H1 (cell line): ENCODE measurements at regions not wholly inside any gene's neighbourhood (a gene's known extent, or its start where the extent isn't known, plus 50 kb on each side); places are given as distances from the start of the nearest gene placed in this dataset.

Source experiments
- CTCF ChIA-PET: fragments of 300-600 bp; sonication (Branson Sonifier 250); formaldehyde crosslinking; loops from one replicate; lab custom pipeline; 2021; ENCODE audit not compliant: partially characterized antibody; lab: Charles Lee
- POLR2A ChIA-PET: fragments of 300-600 bp; sonication (Branson Sonifier 250); formaldehyde crosslinking; loops from one replicate; lab custom pipeline; 2021; ENCODE audit warnings: inconsistent platforms; ENCODE audit not compliant: partially characterized antibody; lab: Charles Lee
- DNase-seq, 2 experiments: peaks; one replicate each; pipeline versions ENCODE4 v3.0.0 to v3.0.0-alpha.2; 2010 to 2022; ENCODE audit warnings: low spot score in 2 of 2, low read depth in 1 of 2, mixed read lengths in 1 of 2
- FAIRE-seq: peaks from 2 replicates; lab custom pipeline; 2011; peaks lifted over from hg19 to GRCh38; lab: Jason Lieb, UNC
- H2AFZ ChIP-seq: 2 replicates; pipeline ENCODE4 v1.8.1; 2012; ENCODE audit warnings: low read length, inconsistent platforms
- H2AK5ac ChIP-seq: 2 replicates; pipeline ENCODE4 v1.6.1; 2013; ENCODE audit warnings: low read depth, low read length
- H2BK120ac ChIP-seq: replicated peaks from 2 replicates; pipeline ENCODE3; 2013; ENCODE audit warnings: low read depth, low read length, inconsistent platforms
- H2BK12ac ChIP-seq: 2 replicates; pipeline ENCODE4 v1.6.1; 2013; ENCODE audit warnings: low read depth, low read length
- H2BK15ac ChIP-seq: 2 replicates; pipeline ENCODE4 v1.6.1; 2013; ENCODE audit warnings: low read length
- H2BK20ac ChIP-seq: 2 replicates; pipeline ENCODE4 v1.6.1; 2013; ENCODE audit warnings: low read length
- H2BK5ac ChIP-seq: 2 replicates; pipeline ENCODE4 v1.6.1; 2013; ENCODE audit warnings: low read depth, low read length
- H3K14ac ChIP-seq: 2 replicates; pipeline ENCODE4 v1.6.1; 2013; ENCODE audit warnings: inconsistent platforms; ENCODE audit not compliant: insufficient read length
- H3K18ac ChIP-seq: 2 replicates; pipeline ENCODE4 v1.6.1; 2013; ENCODE audit warnings: low read length; ENCODE audit errors: extremely low read depth
- H3K23ac ChIP-seq: 2 replicates; pipeline ENCODE4 v1.6.1; 2013; ENCODE audit warnings: inconsistent platforms; ENCODE audit not compliant: insufficient read length
- H3K23me2 ChIP-seq: 2 replicates; pipeline ENCODE4 v1.6.1; 2013; ENCODE audit warnings: low read depth, low read length
- H3K27ac ChIP-seq: 2 replicates; pipeline ENCODE4 v1.6.1; 2011; ENCODE audit warnings: low read depth, low read length, inconsistent platforms
- H3K27me3 ChIP-seq, 4 experiments: replicated peaks in 1 of 4; 1 replicate in 1 of 4; 2 replicates in 3 of 4; pipeline versions ENCODE4 v1.6.1 to v1.8.1; 2011 to 2013; ENCODE audit warnings: low read length in 3 of 4, mild to moderate bottlenecking in 3 of 4, inconsistent platforms in 2 of 4, mixed read lengths in 2 of 4, moderate library complexity in 1 of 4; ENCODE audit not compliant: control insufficient read depth in 3 of 4, insufficient read depth in 3 of 4; ENCODE audit errors: extremely low read depth in 1 of 4
- H3K36me3 ChIP-seq, 4 experiments: 2 replicates each; pipeline versions ENCODE4 v1.6.1 to v1.8.1; 2011 to 2013; ENCODE audit warnings: mild to moderate bottlenecking in 4 of 4, low read length in 3 of 4, moderate library complexity in 2 of 4, control low read depth in 1 of 4, inconsistent platforms in 1 of 4; ENCODE audit not compliant: insufficient read depth in 4 of 4, control insufficient read depth in 2 of 4
- H3K4ac ChIP-seq: replicated peaks from 2 replicates; pipeline ENCODE3; 2013; ENCODE audit warnings: low read length, low read depth, mixed read lengths, inconsistent platforms; ENCODE audit not compliant: insufficient read length
- H3K4me1 ChIP-seq, 4 experiments: replicated peaks in 1 of 4; 1 replicate in 1 of 4; 2 replicates in 3 of 4; pipeline versions ENCODE4 v1.6.1 to v1.8.1; 2011 to 2013; ENCODE audit warnings: low read length in 3 of 4, inconsistent platforms in 2 of 4, mixed read lengths in 1 of 4; ENCODE audit not compliant: insufficient read depth in 4 of 4, control insufficient read depth in 3 of 4
- H3K4me2 ChIP-seq, 2 experiments: 2 replicates each; pipeline versions ENCODE4 v1.6.1 to v1.8.1; 2011 to 2013; ENCODE audit warnings: low read depth in 2 of 2, low read length in 2 of 2, control low read depth in 1 of 2, inconsistent platforms in 1 of 2, mild to moderate bottlenecking in 1 of 2; ENCODE audit not compliant: insufficient read depth in 1 of 2
- H3K4me3 ChIP-seq, 4 experiments: fragments of 200-600, 300-600 bp in 1 of 4; sonication (generic), shearing (Covaris generic), sonication (Bioruptor Twin) in 1 of 4; 2 replicates each; pipeline versions ENCODE4 v1.5.1 to v1.8.1; 2011 to 2016; ENCODE audit warnings: low read length in 4 of 4, low read depth in 3 of 4, control low read depth in 2 of 4, inconsistent platforms in 2 of 4, mild to moderate bottlenecking in 2 of 4, mixed read lengths in 1 of 4, moderate library complexity in 1 of 4; ENCODE audit not compliant: insufficient read depth in 2 of 4; ENCODE audit errors: extremely low read depth in 1 of 4
- H3K56ac ChIP-seq: replicated peaks from 2 replicates; pipeline ENCODE3; 2013; ENCODE audit warnings: low read depth, mild to moderate bottlenecking, mixed read lengths, low read length, inconsistent platforms; ENCODE audit not compliant: insufficient read length
- H3K79me1 ChIP-seq: 2 replicates; pipeline ENCODE4 v1.6.1; 2013; ENCODE audit warnings: low read depth, low read length, control low read depth
- H3K79me2 ChIP-seq, 2 experiments: 2 replicates each; pipeline versions ENCODE4 v1.6.1 to v1.8.1; 2012 to 2013; ENCODE audit warnings: low read length in 2 of 2, mild to moderate bottlenecking in 2 of 2, inconsistent platforms in 1 of 2; ENCODE audit not compliant: insufficient read depth in 2 of 2, control insufficient read depth in 1 of 2
- H3K9ac ChIP-seq, 4 experiments: replicated peaks in 1 of 4; 1 replicate in 1 of 4; 2 replicates in 3 of 4; pipeline versions ENCODE4 v1.6.1 to v1.8.1; 2011 to 2013; ENCODE audit warnings: low read depth in 3 of 4, low read length in 3 of 4, control low read depth in 2 of 4, mild to moderate bottlenecking in 2 of 4, moderate library complexity in 2 of 4, inconsistent platforms in 1 of 4; ENCODE audit errors: extremely low read depth in 1 of 4
- H3K9me3 ChIP-seq, 2 experiments: 2 replicates each; pipeline versions ENCODE4 v1.6.1 to v1.8.1; 2012 to 2013; ENCODE audit warnings: mild to moderate bottlenecking in 2 of 2, moderate library complexity in 2 of 2, control low read depth in 1 of 2, inconsistent platforms in 1 of 2, low read depth in 1 of 2, low read length in 1 of 2, mixed read lengths in 1 of 2; ENCODE audit not compliant: insufficient read depth in 2 of 2
- H4K20me1 ChIP-seq, 2 experiments: replicated peaks in 1 of 2; 2 replicates each; pipeline versions ENCODE3 to v1.8.1; 2011 to 2013; ENCODE audit warnings: inconsistent platforms in 2 of 2, low read length in 2 of 2, mild to moderate bottlenecking in 1 of 2; ENCODE audit not compliant: insufficient read depth in 2 of 2, control insufficient read depth in 1 of 2
- H4K5ac ChIP-seq: 2 replicates; pipeline ENCODE4 v1.6.1; 2013; ENCODE audit warnings: low read length, low read depth, mixed read lengths, inconsistent platforms; ENCODE audit not compliant: insufficient read length
- H4K8ac ChIP-seq: 2 replicates; pipeline ENCODE4 v1.8.0; 2013; ENCODE audit warnings: mild to moderate bottlenecking, moderate library complexity, low read length, inconsistent platforms; ENCODE audit not compliant: insufficient read depth; ENCODE audit errors: extremely low read depth
- H4K91ac ChIP-seq: replicated peaks from 2 replicates; pipeline ENCODE3; 2013; ENCODE audit warnings: low read length, mixed read lengths, inconsistent platforms; ENCODE audit not compliant: insufficient read length
- BACH1 ChIP-seq: IDR thresholded peaks from 2 replicates; pipeline ENCODE4 v1.6.1; 2012; ENCODE audit warnings: low read length, improper control_type of control experiment
- BCL11A ChIP-seq, 2 experiments: IDR thresholded peaks; one replicate each; pipeline ENCODE4 v1.6.1; 2011; ENCODE audit warnings: low read depth in 2 of 2, low read length in 2 of 2, mild to moderate bottlenecking in 2 of 2
- EGR1 ChIP-seq: IDR thresholded peaks from 2 replicates; pipeline ENCODE4 v1.6.1; 2011; ENCODE audit warnings: low read depth, low read length, borderline replicate concordance
- JUN ChIP-seq: IDR thresholded peaks from 2 replicates; pipeline ENCODE4 v1.6.1; 2011; ENCODE audit warnings: low read depth, mild to moderate bottlenecking, improper control_type of control experiment, low read length
- MAFK ChIP-seq: IDR thresholded peaks from 2 replicates; pipeline ENCODE4 v1.6.1; 2012; ENCODE audit warnings: low read depth, mild to moderate bottlenecking, improper control_type of control experiment, low read length
- NRF1 ChIP-seq: IDR thresholded peaks from 2 replicates; pipeline ENCODE4 v1.6.1; 2011; ENCODE audit warnings: mild to moderate bottlenecking, low read depth, low read length, improper control_type of control experiment
- POU5F1 ChIP-seq: IDR thresholded peaks from 2 replicates; pipeline ENCODE4 v1.6.1; 2011; ENCODE audit warnings: low read depth, mild to moderate bottlenecking, low read length, moderate library complexity
- SRF ChIP-seq: IDR thresholded peaks from 2 replicates; pipeline ENCODE4 v1.6.1; 2011; ENCODE audit warnings: mild to moderate bottlenecking, low read depth, low read length, moderate library complexity
- WGBS, 2 experiments: shearing (Covaris generic) in 1 of 2; methylation state at CpG; one replicate each; pipeline versions ENCODE4 v1.1.6 to v1.1.7; 2013 to 2015; ENCODE audit warnings: low lambda C conversion rate in 2 of 2, mixed read lengths in 2 of 2, inconsistent platforms in 1 of 2, low coverage in 1 of 2, missing lambda C conversion rate in 1 of 2; ENCODE audit not compliant: insufficient replicate concordance in 2 of 2, insufficient coverage in 1 of 2, insufficient read length in 1 of 2; ENCODE audit errors: extremely low coverage in 1 of 2, missing lambda C conversion rate in 1 of 2; 5-methylcytosine and 5-hydroxymethylcytosine counted together

GRCh38 chr14:86997271-86997670, 995.7 kb downstream of the GALC start:
- no peak overlapping the region for H2AFZ ChIP-seq
- H3K4me2 ChIP-seq, result no peak overlapping the region
- H3K79me2 ChIP-seq, result no peaks in the 10 kb centered on the region
- H3K14ac ChIP-seq, result no peak overlapping the region
- no peaks in the 10 kb centered on the region for H3K27me3 ChIP-seq
- H2BK15ac ChIP-seq, result no peak overlapping the region
- no peak overlapping the region for H3K4me3 ChIP-seq
- H2BK12ac ChIP-seq, result no peak overlapping the region
- H3K9me3 ChIP-seq, result no peaks in the 10 kb centered on the region
- H3K23ac ChIP-seq, result no peak overlapping the region
- no peaks in the 10 kb centered on the region for H3K36me3 ChIP-seq
- H4K8ac ChIP-seq, result no peak overlapping the region
- no peak overlapping the region for H2BK5ac ChIP-seq
- no peak overlapping the region for H3K9ac ChIP-seq
- no peak overlapping the region for H4K91ac ChIP-seq
- H3K18ac ChIP-seq, result no peak overlapping the region
- ChIA-PET CTCF (interaction anchor here (0.5 kb wide), 1 partner anchor 53 kb away, joined by 3 read pairs; no protein-coding TSS in a partner anchor), POLR2A (no interaction called here)
- no peak overlapping the region for H3K4ac ChIP-seq
- H4K20me1 ChIP-seq, result no peaks in the 10 kb centered on the region
- no peak overlapping the region for H2BK120ac ChIP-seq
- no peaks in the 10 kb centered on the region for H3K79me1 ChIP-seq
- H4K5ac ChIP-seq, result no peak overlapping the region
- no peak overlapping the region for H3K56ac ChIP-seq
- 83% methylated on average over 2 of the region's 2 CpGs; no CpG with 5 or more reads in 1 of the 2 experiments for WGBS, 2 experiments
- H3K23me2 ChIP-seq, result no peaks in the 10 kb centered on the region
- FAIRE-seq (no peak), DNase-seq (no peak)
- no peak overlapping the region for H3K27ac ChIP-seq
- H2AK5ac ChIP-seq, result no peak overlapping the region
- H3K4me1 ChIP-seq, result no peaks in the 10 kb centered on the region
- no peak overlapping the region for H2BK20ac ChIP-seq
- no peak for TF ChIP-seq POU5F1
- TF ChIP-seq BACH1, result no peak
- TF ChIP-seq MAFK, result no peak
- TF ChIP-seq EGR1, result no peak
- no peak for TF ChIP-seq BCL11A (IDR thresholded peaks at IDR 0.05; ENCODE audit: low read depth in 2 of 2, low read length in 2 of 2)
- TF ChIP-seq NRF1, result no peak
- no peak for TF ChIP-seq JUN
- no peak for TF ChIP-seq SRF
